NCI-H526 (cell line): ENCODE measurements at regions not wholly inside any gene's neighbourhood (a gene's known extent, or its start where the extent isn't known, plus 50 kb on each side); places are given as distances from the start of the nearest gene placed in this dataset.

Source experiments
- DNase-seq, 2 experiments: peaks; one replicate each; lab custom pipeline; 2025; lab: John Stamatoyannopoulos, UW

GRCh38 chr15:96524676-96525417, 194.3 kb downstream of the NR2F2 start:
- DNase-seq: no peak

- DNase-seq: peak; percentile 61 to 70
These were observed 204.6 kb downstream of the NR2F2 start for GRCh38 chr15:96535148-96535547.

- DNase-seq: no peak
These were observed 208.0 kb downstream of the NR2F2 start for GRCh38 chr15:96538491-96538890.

GRCh38 chr15:96540283-96540682, 209.8 kb downstream of the NR2F2 start:
- no peak for DNase-seq

GRCh38 chr15:96542130-96542770, 211.8 kb downstream of the NR2F2 start:
- no peak for DNase-seq

GRCh38 chr15:96544162-96544756, 213.8 kb downstream of the NR2F2 start:
- peak in 1 of 2 experiments; percentile 34 for DNase-seq

GRCh38 chr15:96549136-96549535, 218.6 kb downstream of the NR2F2 start:
- DNase-seq: no peak

GRCh38 chr15:96551196-96551595, 220.7 kb downstream of the NR2F2 start:
- no peak for DNase-seq

- DNase-seq: no peak
These were observed 221.2 kb downstream of the NR2F2 start for GRCh38 chr15:96551722-96552121.

- DNase-seq: no peak
These were observed 222.5 kb downstream of the NR2F2 start for GRCh38 chr15:96553006-96553405.

GRCh38 chr15:96553451-96553850, 223.0 kb downstream of the NR2F2 start:
- DNase-seq: no peak

GRCh38 chr15:96553931-96554330, 223.4 kb downstream of the NR2F2 start:
- DNase-seq: no peak

- DNase-seq: no peak
These were observed 224.0 kb downstream of the NR2F2 start for GRCh38 chr15:96554541-96554940.

- DNase-seq: no peak
These were observed 228.6 kb downstream of the NR2F2 start for GRCh38 chr15:96559087-96559486.

GRCh38 chr15:96559631-96560030, 229.1 kb downstream of the NR2F2 start:
- no peak for DNase-seq

- no peak for DNase-seq
These were observed 229.9 kb downstream of the NR2F2 start for GRCh38 chr15:96560246-96560895.

GRCh38 chr15:96561593-96561992, 231.1 kb downstream of the NR2F2 start:
- DNase-seq: no peak

GRCh38 chr15:96564546-96564945, 234.0 kb downstream of the NR2F2 start:
- no peak for DNase-seq

GRCh38 chr15:96565266-96565665, 234.8 kb downstream of the NR2F2 start:
- DNase-seq: no peak

GRCh38 chr15:96574782-96575181, 244.3 kb downstream of the NR2F2 start:
- peak in 1 of 2 experiments; percentile 10 for DNase-seq

- DNase-seq: peak; percentile 42 to 51
These were observed 246.1 kb downstream of the NR2F2 start for GRCh38 chr15:96576596-96576995.

- DNase-seq: no peak
These were observed 247.9 kb downstream of the NR2F2 start for GRCh38 chr15:96578393-96578792.

GRCh38 chr15:96581371-96581770, 250.9 kb downstream of the NR2F2 start:
- DNase-seq: no peak
